ENCODE measurements at regions not wholly inside any gene's neighbourhood (a gene's known extent, or its start where the extent isn't known, plus 50 kb on each side); places are given as distances from the start of the nearest gene placed in this dataset.
A peak's percentile ranks its signal among the peaks of the same experiment; 100 is the strongest.

GRCh38 chr4:89563431-89563830, 255.8 kb upstream of the GPRIN3 start:
- WGBS (ENCODE audit: insufficient coverage, low coverage, low lambda C conversion rate, missing lambda C conversion rate) = 22% methylated on average over 2 of the region's 2 CpGs
- no peaks in the 10 kb centered on the region for H3K27me3 ChIP-seq
- no peaks in the 10 kb centered on the region for H3K4me1 ChIP-seq
- intact Hi-C loops (cut with DNase I) = no loop called here
- no peak overlapping the region for H3K27ac ChIP-seq
- no peak overlapping the region for H3K4me3 ChIP-seq
- TF ChIP-seq CTCF (IDR thresholded peaks at IDR 0.05) = no peak
- TF ChIP-seq POLR2A (IDR thresholded peaks at IDR 0.05) = no peak
- ATAC-seq (no peak), DNase-seq (no peak)
- H3K36me3 ChIP-seq = no peaks in the 10 kb centered on the region
- H3K9me3 ChIP-seq = no peaks in the 10 kb centered on the region

DNA sequence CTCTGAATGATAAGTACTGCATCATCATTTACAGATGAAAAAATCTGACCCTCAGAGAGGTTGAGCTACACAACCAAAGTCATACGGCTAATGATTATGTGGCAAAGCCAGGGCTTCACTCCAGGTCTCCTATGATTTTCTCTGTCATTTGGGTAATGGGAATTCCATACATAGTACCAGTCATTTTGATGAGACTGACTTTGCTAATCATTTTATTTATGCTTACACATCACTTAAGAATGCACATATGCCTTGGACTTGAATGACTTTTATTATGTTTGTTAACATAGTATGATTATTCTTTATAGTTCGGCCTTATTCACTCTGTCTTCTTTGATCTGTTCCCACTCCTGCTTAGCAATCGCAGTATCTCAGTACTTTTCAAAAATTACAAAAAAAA, 255.1 kb upstream of the GPRIN3 start:
- no peaks in the 10 kb centered on the region for H3K9me3 ChIP-seq
- DNase-seq = no peak
- H3K4me1 ChIP-seq = no peaks in the 10 kb centered on the region
- no peaks in the 10 kb centered on the region for H3K27me3 ChIP-seq
- H3K36me3 ChIP-seq = no peaks in the 10 kb centered on the region
- ATAC-seq = no peak
- TF ChIP-seq POLR2A (IDR thresholded peaks at IDR 0.05) (no peak), CTCF (IDR thresholded peaks at IDR 0.05) (no peak)
- intact Hi-C loops (cut with DNase I) = no loop called here
- H3K27ac ChIP-seq = no peak overlapping the region
- WGBS (ENCODE audit: insufficient coverage, low coverage, low lambda C conversion rate, missing lambda C conversion rate) = 60% methylated on average over 3 of the region's 3 CpGs
- no peak overlapping the region for H3K4me3 ChIP-seq

GRCh38 chr4:89561048-89561447, 253.4 kb upstream of the GPRIN3 start:
- DNase-seq (no peak), ATAC-seq (no peak)
- H3K27me3 ChIP-seq = no peaks in the 10 kb centered on the region
- 82% methylated on average over 2 of the region's 2 CpGs for WGBS (ENCODE audit: insufficient coverage, low coverage, low lambda C conversion rate, missing lambda C conversion rate)
- H3K4me1 ChIP-seq = no peaks in the 10 kb centered on the region
- H3K36me3 ChIP-seq = no peaks in the 10 kb centered on the region
- no peak overlapping the region for H3K27ac ChIP-seq
- intact Hi-C loops (cut with DNase I) = no loop called here
- TF ChIP-seq POLR2A (IDR thresholded peaks at IDR 0.05) (no peak), CTCF (IDR thresholded peaks at IDR 0.05) (no peak)
- H3K4me3 ChIP-seq = no peak overlapping the region
- H3K9me3 ChIP-seq = no peaks in the 10 kb centered on the region

DNA sequence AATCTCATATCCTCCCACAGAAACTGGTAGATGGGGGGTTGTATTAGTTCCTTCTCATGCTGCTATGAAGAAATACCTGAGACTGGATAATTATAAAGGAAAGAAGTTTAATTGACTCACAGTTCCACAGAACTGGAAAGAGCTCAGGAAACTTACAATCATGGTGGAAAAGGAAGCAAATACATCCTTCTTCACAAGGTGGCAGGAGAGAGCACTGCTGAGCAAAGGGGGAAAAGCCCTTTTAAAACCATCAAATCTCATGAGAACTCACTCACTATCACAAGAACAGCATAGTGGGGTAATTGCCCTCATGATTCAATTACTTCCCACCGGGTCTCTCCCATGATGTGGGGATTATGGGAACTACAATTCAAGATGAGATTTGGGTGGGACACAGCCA, 250.5 kb upstream of the GPRIN3 start:
- intact Hi-C loops (cut with DNase I) = no loop called here
- 60% methylated on average over 1 of the region's 1 CpG for WGBS (ENCODE audit: insufficient coverage, low coverage, low lambda C conversion rate, missing lambda C conversion rate)
- ATAC-seq = no peak

More for the DNA sequence above, 250.5 kb upstream of the GPRIN3 start:
- no peaks in the 10 kb centered on the region for H3K9me3 ChIP-seq
- H3K27ac ChIP-seq = no peak overlapping the region
- no peaks in the 10 kb centered on the region for H3K4me1 ChIP-seq
- H3K4me3 ChIP-seq = no peak overlapping the region
- no peak for TF ChIP-seq POLR2A (IDR thresholded peaks at IDR 0.05)
- peak in 2 of 4 donors; percentile 9 to 18 for TF ChIP-seq CTCF (IDR thresholded peaks at IDR 0.05)
- DNase-seq = no peak
- no peaks in the 10 kb centered on the region for H3K36me3 ChIP-seq
- H3K27me3 ChIP-seq = no peaks in the 10 kb centered on the region
